PC-9 (cell line): ENCODE measurements at regions not wholly inside any gene's neighbourhood (a gene's known extent, or its start where the extent isn't known, plus 50 kb on each side); places are given as distances from the start of the nearest gene placed in this dataset.

Experiments
- CTCF ChIP-seq: fragments of 200-600 bp; sonication (generic); conservative IDR thresholded peaks from 2 replicates; pipeline ENCODE4 v1.6.1; 2017; ENCODE audit warnings: mixed run types, antibody characterized with exemption, mild to moderate bottlenecking, moderate library complexity
- EZH2 ChIP-seq: fragments of 200-600 bp; sonication (generic); IDR thresholded peaks from 2 replicates; pipeline ENCODE4 v1.8.0; 2017; ENCODE audit warnings: antibody characterized with exemption, low read depth

- TF ChIP-seq CTCF = no peak
- TF ChIP-seq EZH2 = no peak
Observed at GRCh38 chr18:44543387-44543786, 137.3 kb upstream of the SETBP1 start.
